ENCODE measurements at regions not wholly inside any gene's neighbourhood (a gene's known extent, or its start where the extent isn't known, plus 50 kb on each side); places are given as distances from the start of the nearest gene placed in this dataset.

GRCh38 chr18:68172842-68173549 is 541.9 kb downstream of the TMX3 start:
- TF ChIP-seq CTCF (IDR thresholded peaks at IDR 0.05; ENCODE audit: poor library complexity) (no peak), EZH2 (IDR thresholded peaks at IDR 0.05; ENCODE audit: borderline replicate concordance) (no peak), EZH2phosphoT487 (IDR thresholded peaks at IDR 0.05; ENCODE audit: low read depth, severe bottlenecking, unreplicated experiment) (no peak)

Measured in hepatocyte (in vitro differentiated cells).